Omental fat pad (tissue), 3 donors: ENCODE measurements at regions not wholly inside any gene's neighbourhood (a gene's known extent, or its start where the extent isn't known, plus 50 kb on each side); places are given as distances from the start of the nearest gene placed in this dataset.
"Not testable (repeated sequence)": the region's sequence is repeated elsewhere in the genome, so short reads cannot be mapped to it uniquely, and the experiment has no call there.

ENCODE experiments used
- ATAC-seq: fragments of 150-250 bp; one replicate; pipeline ENCODE4 v1.9.1; 2016; ENCODE audit warnings: mild to moderate bottlenecking, moderate library complexity; ENCODE audit not compliant: low FRiP score
- DNase-seq: peaks from one replicate; pipeline ENCODE4 v3.0.0-alpha.2; 2019; ENCODE audit warnings: low spot score
- CTCF ChIP-seq, 3 donors: fragments of 450-650 bp; IDR thresholded peaks; one replicate each; pipeline ENCODE4 v1.5.1; 2016 to 2017; ENCODE audit warnings: antibody characterized with exemption in 3 of 3, mild to moderate bottlenecking in 3 of 3, moderate library complexity in 2 of 3

GRCh38 chr12:127803545-127803944 lies 463.4 kb upstream of the TMEM132C start:
- DNase-seq = no peak
- no peak for TF ChIP-seq CTCF (IDR thresholded peaks at IDR 0.05)
- ATAC-seq = peak; percentile 76

GRCh38 chr12:127809275-127809674 lies 457.7 kb upstream of the TMEM132C start:
- no peak for DNase-seq
- ATAC-seq = peak; percentile 84
- TF ChIP-seq CTCF (IDR thresholded peaks at IDR 0.05) = no peak

GRCh38 chr12:127810041-127810440 lies 456.9 kb upstream of the TMEM132C start:
- DNase-seq = no peak
- ATAC-seq = peak; percentile 75
- no peak for TF ChIP-seq CTCF (IDR thresholded peaks at IDR 0.05)

GRCh38 chr12:127810459-127810858 lies 456.5 kb upstream of the TMEM132C start:
- not testable (repeated sequence) for DNase-seq, ATAC-seq

GRCh38 chr12:127811988-127812387 lies 455.0 kb upstream of the TMEM132C start:
- DNase-seq (no peak), ATAC-seq (peak; percentile 40)
- no peak for TF ChIP-seq CTCF (IDR thresholded peaks at IDR 0.05)

GRCh38 chr12:127813147-127813546 lies 453.8 kb upstream of the TMEM132C start:
- DNase-seq (no peak), ATAC-seq (no peak)
- no peak for TF ChIP-seq CTCF (IDR thresholded peaks at IDR 0.05)

- DNase-seq (no peak), ATAC-seq (no peak)
- TF ChIP-seq CTCF (IDR thresholded peaks at IDR 0.05) = no peak
Observed at GRCh38 chr12:127819056-127819455, 447.9 kb upstream of the TMEM132C start.

GRCh38 chr12:127820271-127820670 lies 446.7 kb upstream of the TMEM132C start:
- TF ChIP-seq CTCF (IDR thresholded peaks at IDR 0.05) = no peak
- no peak for DNase-seq
- ATAC-seq = no peak
